Heart left ventricle (tissue), 16 donors: ENCODE measurements at regions not wholly inside any gene's neighbourhood (a gene's known extent, or its start where the extent isn't known, plus 50 kb on each side); places are given as distances from the start of the nearest gene placed in this dataset.
A peak's percentile ranks its signal among the peaks of the same experiment; 100 is the strongest.

Experiments
- ATAC-seq, 4 donors: fragments of 200-7000 bp; cut with Tn5 transposase; one replicate each; pipeline ENCODE4 v1.9.1; 2020 to 2022; ENCODE audit warnings: moderate library complexity in 4 of 4, mild to moderate bottlenecking in 3 of 4, moderate number of reproducible peaks in 1 of 4
- DNase-seq, 5 donors: peaks; one replicate each; pipeline ENCODE4 v3.0.0-alpha.2; 2020
- H3K27ac ChIP-seq, 12 donors: fragments of 200-600 bp; sonication (generic) in 4 of 12; one replicate each; pipeline versions ENCODE4 v1.5.0 to v1.8.0; 2016 to 2022; ENCODE audit warnings: mild to moderate bottlenecking in 2 of 12
- H3K27me3 ChIP-seq, 9 donors: fragments of 200-600 bp; sonication (generic) in 2 of 9; one replicate each; pipeline versions ENCODE4 v1.5.1 to v1.8.0; 2016 to 2022; ENCODE audit warnings: mild to moderate bottlenecking in 3 of 9
- H3K36me3 ChIP-seq, 9 donors: fragments of 200-600 bp; sonication (generic) in 2 of 9; one replicate each; pipeline versions ENCODE4 v1.5.0 to v1.8.0; 2018 to 2022; ENCODE audit warnings: mild to moderate bottlenecking in 2 of 9
- H3K4me1 ChIP-seq, 12 donors: fragments of 200-600 bp; sonication (generic) in 4 of 12; one replicate each; pipeline versions ENCODE4 v1.5.0 to v1.8.0; 2016 to 2022; ENCODE audit warnings: mild to moderate bottlenecking in 3 of 12
- H3K4me3 ChIP-seq, 12 donors: fragments of 200-600 bp; sonication (generic) in 4 of 12; one replicate each; pipeline versions ENCODE4 v1.5.0 to v1.8.0; 2017 to 2022; ENCODE audit warnings: mild to moderate bottlenecking in 9 of 12, moderate library complexity in 4 of 12
- H3K9me3 ChIP-seq, 12 donors: fragments of 200-600 bp; sonication (generic) in 4 of 12; one replicate each; pipeline versions ENCODE4 v1.5.0 to v1.8.0; 2016 to 2022; ENCODE audit warnings: mild to moderate bottlenecking in 1 of 12
- POLR2A ChIP-seq, 2 donors: fragments of 450-650 bp; IDR thresholded peaks; one replicate each; pipeline ENCODE4 v1.6.1; 2017; ENCODE audit warnings: antibody characterized with exemption in 2 of 2, mild to moderate bottlenecking in 2 of 2, moderate library complexity in 2 of 2
- WGBS, 4 donors: extraction: QIAGEN DNeasy Blood & Tissue Kit in 2 of 4; methylation state at CpG; one replicate each; pipeline versions ENCODE4 v1.1.5 to v1.1.7; 2013 to 2018; 5-methylcytosine and 5-hydroxymethylcytosine counted together
- intact Hi-C, 10 donors: fragments of 100-400 bp; cut with DNase I; formaldehyde crosslinking; loops; one replicate each; pipeline versions ENCODE4 v1.11.1 to v1.14.2; 2022
- TF ChIP-seq, protein P1 (sequence below), 12 donors: fragments of 200-600 bp; sonication (generic) in 4 of 12; IDR thresholded peaks; one replicate each; pipeline versions ENCODE4 v1.5.0 to v1.8.0; 2018 to 2022; ENCODE audit warnings: antibody characterized with exemption in 12 of 12, mild to moderate bottlenecking in 5 of 12
- donor health status: ischemic (EF 13 %, LVEDD 7.1; RV severe dilation, severe dysfunction).
- donor health status: healthy with polysubstance abuse.
- donor health status: DM: no; HTN: yes; CAD: no.
- donor health status: DM: no; HTN: no; CAD: no.
- donor health status: ischemic (EF 25% LVEDD 6.9; RV normal size, moderate dysfunction).
- donor health status: ischemic (EF 25% LVEDD 5.7; RV mildly dilated, moderate dysfunction).
- donor health status: healthy.
- donor health status: DM: yes; HTN: yes; CAD: no.
- donor health status: ischemic (EF 35%, LVEDD 5.7; RV mildly dilated, moderate dysfunction).
- donor health status: nonischemic (EF 11% LVEDD 7.7; RV severe dilation, severe dysfunction).
- donor health status: DM: yes; HTN: yes; CAD: no.
- donor health status: PGD.
- donor health status: ischemic (EF 29% LVEDD 5.4; RV normal size, mild dysfunction).
- donor health status: nonischemic (EF 23%, LVEDD 6.1; RV moderate dilation, normal function).

DNA sequence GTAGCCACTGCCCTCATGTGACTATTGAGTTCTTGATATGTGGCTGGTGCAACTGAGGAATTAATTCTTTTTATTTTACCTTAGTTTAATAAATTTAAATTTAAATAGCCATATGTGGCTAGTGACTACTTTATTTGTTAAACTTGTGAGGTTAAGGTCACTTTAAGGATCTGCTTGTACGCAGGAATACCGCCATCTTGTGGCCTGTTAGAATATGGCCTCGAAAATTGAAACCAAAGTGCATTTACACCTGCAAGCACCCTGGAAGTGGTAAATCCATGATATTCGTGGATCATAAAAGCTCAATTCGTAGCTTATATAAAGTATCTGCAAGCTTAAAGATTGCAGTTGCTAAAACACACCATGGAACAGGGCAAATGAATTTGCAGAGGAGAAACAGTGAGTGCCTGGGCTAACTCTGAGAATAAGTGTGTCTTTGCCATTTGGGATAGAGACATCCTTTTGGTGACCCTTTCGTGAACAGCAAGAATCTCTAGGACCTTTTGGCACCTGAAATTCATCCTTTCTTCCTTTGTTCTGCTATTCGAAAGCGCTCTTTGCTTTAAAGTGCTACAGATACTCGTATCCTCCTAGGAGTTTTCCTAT lies 59.9 kb upstream of the REG3A start:
- Histone ChIP-seq H3K36me3 (no peaks in the 10 kb centered on the region), H3K27me3 (peaks cover 0 to 5% (median 0%) of the 10 kb centered on the region in 9 donors), H3K4me1 (no peaks in the 10 kb centered on the region), H3K27ac (no peak overlapping the region), H3K9me3 (no peaks in the 10 kb centered on the region), H3K4me3 (no peak overlapping the region)
- TF ChIP-seq, protein P1, sequence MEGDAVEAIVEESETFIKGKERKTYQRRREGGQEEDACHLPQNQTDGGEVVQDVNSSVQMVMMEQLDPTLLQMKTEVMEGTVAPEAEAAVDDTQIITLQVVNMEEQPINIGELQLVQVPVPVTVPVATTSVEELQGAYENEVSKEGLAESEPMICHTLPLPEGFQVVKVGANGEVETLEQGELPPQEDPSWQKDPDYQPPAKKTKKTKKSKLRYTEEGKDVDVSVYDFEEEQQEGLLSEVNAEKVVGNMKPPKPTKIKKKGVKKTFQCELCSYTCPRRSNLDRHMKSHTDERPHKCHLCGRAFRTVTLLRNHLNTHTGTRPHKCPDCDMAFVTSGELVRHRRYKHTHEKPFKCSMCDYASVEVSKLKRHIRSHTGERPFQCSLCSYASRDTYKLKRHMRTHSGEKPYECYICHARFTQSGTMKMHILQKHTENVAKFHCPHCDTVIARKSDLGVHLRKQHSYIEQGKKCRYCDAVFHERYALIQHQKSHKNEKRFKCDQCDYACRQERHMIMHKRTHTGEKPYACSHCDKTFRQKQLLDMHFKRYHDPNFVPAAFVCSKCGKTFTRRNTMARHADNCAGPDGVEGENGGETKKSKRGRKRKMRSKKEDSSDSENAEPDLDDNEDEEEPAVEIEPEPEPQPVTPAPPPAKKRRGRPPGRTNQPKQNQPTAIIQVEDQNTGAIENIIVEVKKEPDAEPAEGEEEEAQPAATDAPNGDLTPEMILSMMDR (IDR thresholded peaks at IDR 0.05): peak; percentile 42 to 77 (median 63)
- no peak for TF ChIP-seq POLR2A (IDR thresholded peaks at IDR 0.05)
- ATAC-seq: no peak
- no peak for DNase-seq
- intact Hi-C loops: loop anchor here in 2 of 10 donors (5.0 to 10.0 kb wide), 2 partner anchors 175 to 177 kb away; no protein-coding TSS in a partner anchor
- WGBS, 4 donors: 25 to 34% (median 26%) methylated on average over 9 of the region's 9 CpGs

DNA sequence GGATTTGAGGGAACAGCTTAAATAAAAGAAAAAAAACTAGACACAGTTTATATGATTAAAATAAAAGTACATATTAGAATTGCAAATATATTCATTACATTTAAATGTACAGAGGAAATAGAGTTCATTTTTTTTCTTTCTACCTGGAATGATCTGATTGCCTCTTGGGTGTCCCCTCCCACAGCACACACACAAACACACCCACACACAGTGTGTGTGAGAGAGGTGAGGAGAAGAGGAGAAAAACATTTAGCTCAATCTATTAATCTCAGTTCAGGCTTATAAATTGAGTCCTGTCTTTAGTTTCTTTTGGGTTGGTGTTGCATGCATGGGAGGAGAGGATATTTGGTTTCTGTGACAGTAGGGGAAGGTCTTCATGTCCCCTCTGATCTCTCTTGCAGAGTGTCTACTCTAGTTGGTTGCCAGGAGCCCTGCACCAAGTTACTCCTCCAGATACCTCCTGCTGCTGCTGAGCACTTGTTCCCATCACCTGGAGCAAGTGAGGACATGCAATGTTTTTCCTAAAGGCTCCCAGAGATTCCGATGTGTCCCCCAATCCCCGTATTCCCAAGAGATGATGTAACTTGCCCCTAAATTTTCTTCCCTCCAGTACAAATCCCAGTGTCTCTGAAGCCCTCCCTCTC lies 50.8 kb upstream of the REG3A start:
- DNase-seq (no peak), ATAC-seq (no peak)
- Histone ChIP-seq H3K4me3 (no peak overlapping the region), H3K27ac (no peak overlapping the region), H3K4me1 (no peaks in the 10 kb centered on the region), H3K27me3 (no peaks in the 10 kb centered on the region), H3K9me3 (no peaks in the 10 kb centered on the region), H3K36me3 (no peaks in the 10 kb centered on the region)
- WGBS, 4 donors: 73 to 93% (median 83%) methylated on average over 2 of the region's 2 CpGs
- intact Hi-C loops: loop anchor here in 1 of 10 donors (10.0 kb wide), 1 partner anchor 166 kb away; no protein-coding TSS in a partner anchor
- no peak for TF ChIP-seq POLR2A (IDR thresholded peaks at IDR 0.05)
- TF ChIP-seq, protein P1 (IDR thresholded peaks at IDR 0.05): no peak
